K562 (cell line): ENCODE measurements at regions not wholly inside any gene's neighbourhood (a gene's known extent, or its start where the extent isn't known, plus 50 kb on each side); places are given as distances from the start of the nearest gene placed in this dataset.

Experiments
- CHD2 ChIP-seq: IDR thresholded peaks from 2 replicates; pipeline ENCODE4 v1.6.1; 2011; ENCODE audit warnings: low read depth, low read length
- CHD7 ChIP-seq: fragments of 200-600 bp; sonication (generic); IDR thresholded peaks from one replicate; pipeline ENCODE4 v1.6.1; 2012; ENCODE audit warnings: mild to moderate bottlenecking, low read depth, low read length, inconsistent platforms
- HDGF ChIP-seq: fragments of 450-650 bp; IDR thresholded peaks from 2 replicates; pipeline ENCODE4 v1.6.1; 2016
- ILF3 ChIP-seq: fragments of 450-650 bp; IDR thresholded peaks from 2 replicates; pipeline ENCODE4 v1.6.1; 2018; ENCODE audit warnings: antibody characterized with exemption, mild to moderate bottlenecking, moderate library complexity, borderline replicate concordance
- SMARCA5 ChIP-seq: fragments of 450-650 bp; IDR thresholded peaks from 2 replicates; pipeline ENCODE4 v1.6.1; 2016

GRCh38 chr20:10936786-10937185 lies 263.0 kb upstream of the JAG1 start (continued):
- TF ChIP-seq CHD7 (no peak), HDGF (no peak), ILF3 (no peak), CHD2 (no peak), SMARCA5 (no peak)
